Suprapubic skin (tissue), 4 donors: ENCODE measurements at regions not wholly inside any gene's neighbourhood (a gene's known extent, or its start where the extent isn't known, plus 50 kb on each side); places are given as distances from the start of the nearest gene placed in this dataset.

Source experiments
- EP300 ChIP-seq: sonication (generic); formaldehyde crosslinking; IDR thresholded peaks from one replicate; pipeline ENCODE4 v1.6.1; 2017; ENCODE audit warnings: antibody characterized with exemption
- POLR2A ChIP-seq, 2 donors: fragments of 450-650 bp; IDR thresholded peaks; one replicate each; pipeline ENCODE4 v1.6.1; 2017; ENCODE audit warnings: antibody characterized with exemption in 2 of 2, mild to moderate bottlenecking in 2 of 2, moderate library complexity in 2 of 2
- POLR2AphosphoS5 ChIP-seq, 3 donors: sonication (generic); formaldehyde crosslinking; IDR thresholded peaks; one replicate each; pipeline ENCODE4 v1.6.1; 2017; ENCODE audit warnings: antibody characterized with exemption in 3 of 3
- TF ChIP-seq, protein P1 (sequence below), 2 donors: fragments of 200-600 bp in 1 of 2; fragments of 450-650 bp in 1 of 2; sonication (generic) in 1 of 2; IDR thresholded peaks; one replicate each; pipeline ENCODE4 v1.5.1; 2016 to 2019; ENCODE audit warnings: antibody characterized with exemption in 2 of 2, mild to moderate bottlenecking in 1 of 2, moderate library complexity in 1 of 2

DNA sequence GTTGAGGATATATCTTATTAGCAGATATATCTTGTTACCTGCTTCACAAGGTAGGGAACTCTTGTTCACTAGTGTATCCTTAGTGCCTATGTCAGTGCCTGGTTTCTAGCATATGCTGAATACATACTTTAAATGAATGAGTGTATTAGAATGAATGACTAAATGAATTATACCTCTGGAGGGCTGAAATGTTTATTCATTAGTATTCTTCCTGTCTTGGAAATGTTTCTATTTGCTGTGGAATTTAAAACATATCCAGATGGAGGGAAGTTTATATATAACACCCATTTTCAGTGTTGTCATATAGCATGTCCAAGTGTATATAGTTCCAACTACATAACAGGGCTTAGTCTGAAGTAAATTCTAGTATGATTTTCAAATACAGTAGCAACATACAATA lies 581.5 kb downstream of the TBL1XR1 start:
- TF ChIP-seq POLR2AphosphoS5 (IDR thresholded peaks at IDR 0.05): no peak
- TF ChIP-seq, protein P1, sequence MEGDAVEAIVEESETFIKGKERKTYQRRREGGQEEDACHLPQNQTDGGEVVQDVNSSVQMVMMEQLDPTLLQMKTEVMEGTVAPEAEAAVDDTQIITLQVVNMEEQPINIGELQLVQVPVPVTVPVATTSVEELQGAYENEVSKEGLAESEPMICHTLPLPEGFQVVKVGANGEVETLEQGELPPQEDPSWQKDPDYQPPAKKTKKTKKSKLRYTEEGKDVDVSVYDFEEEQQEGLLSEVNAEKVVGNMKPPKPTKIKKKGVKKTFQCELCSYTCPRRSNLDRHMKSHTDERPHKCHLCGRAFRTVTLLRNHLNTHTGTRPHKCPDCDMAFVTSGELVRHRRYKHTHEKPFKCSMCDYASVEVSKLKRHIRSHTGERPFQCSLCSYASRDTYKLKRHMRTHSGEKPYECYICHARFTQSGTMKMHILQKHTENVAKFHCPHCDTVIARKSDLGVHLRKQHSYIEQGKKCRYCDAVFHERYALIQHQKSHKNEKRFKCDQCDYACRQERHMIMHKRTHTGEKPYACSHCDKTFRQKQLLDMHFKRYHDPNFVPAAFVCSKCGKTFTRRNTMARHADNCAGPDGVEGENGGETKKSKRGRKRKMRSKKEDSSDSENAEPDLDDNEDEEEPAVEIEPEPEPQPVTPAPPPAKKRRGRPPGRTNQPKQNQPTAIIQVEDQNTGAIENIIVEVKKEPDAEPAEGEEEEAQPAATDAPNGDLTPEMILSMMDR (IDR thresholded peaks at IDR 0.05): no peak
- TF ChIP-seq POLR2A (IDR thresholded peaks at IDR 0.05): no peak
- TF ChIP-seq EP300: no peak
